Activated CD8-positive, alpha-beta memory T cell treated with anti-CD3 and anti-CD28 coated beads for 24 hours (primary cell): ENCODE measurements at regions not wholly inside any gene's neighbourhood (a gene's known extent, or its start where the extent isn't known, plus 50 kb on each side); places are given as distances from the start of the nearest gene placed in this dataset.
"Not testable (repeated sequence)": the region's sequence is repeated elsewhere in the genome, so short reads cannot be mapped to it uniquely, and the experiment has no call there.

ENCODE experiments used
- DNase-seq: peaks from one replicate; pipeline ENCODE4 v3.0.0-alpha.2; 2020

GRCh38 chr7:9725940-9726663 lies 1247.6 kb upstream of the PHF14 start:
- DNase-seq, result not testable (repeated sequence)

DNA sequence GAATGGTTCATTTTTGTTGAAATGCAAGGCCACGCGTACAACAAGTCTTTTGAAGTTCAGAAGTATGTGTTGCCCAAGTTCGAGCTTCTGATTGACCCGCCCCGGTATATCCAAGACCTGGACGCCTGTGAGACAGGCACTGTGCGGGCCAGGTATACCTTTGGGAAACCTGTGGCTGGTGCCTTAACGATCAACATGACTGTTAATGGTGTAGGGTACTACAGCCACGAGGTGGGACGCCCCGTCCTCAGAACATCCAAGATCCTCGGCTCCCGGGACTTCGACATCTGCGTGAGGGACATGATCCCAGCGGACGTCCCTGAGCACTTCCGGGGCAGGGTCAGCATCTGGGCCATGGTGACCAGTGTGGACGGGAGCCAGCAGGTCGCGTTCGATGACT lies 1246.9 kb upstream of the PHF14 start:
- DNase-seq, result not testable (repeated sequence)

GRCh38 chr7:9727467-9727869 lies 1246.2 kb upstream of the PHF14 start:
- not testable (repeated sequence) for DNase-seq

GRCh38 chr7:9728014-9728657 lies 1245.5 kb upstream of the PHF14 start:
- DNase-seq, result not testable (repeated sequence)

DNA sequence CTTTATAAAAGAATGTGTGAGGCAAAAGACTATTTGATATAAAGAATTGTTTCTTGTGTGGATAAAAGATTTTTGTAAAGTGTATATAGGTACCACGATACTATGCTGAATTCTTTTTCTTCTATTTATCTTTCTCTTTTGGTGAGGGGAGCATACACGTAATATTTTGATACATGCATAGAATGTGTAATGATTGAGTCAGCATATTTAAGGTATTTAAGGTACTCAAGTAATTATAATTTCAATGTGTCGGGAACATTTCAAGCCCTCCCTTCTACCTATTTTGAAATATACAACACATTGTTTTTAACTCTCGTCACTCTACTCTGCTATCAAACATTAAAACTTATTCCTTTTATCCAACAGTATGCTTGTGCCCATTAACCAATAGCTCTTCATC lies 1221.6 kb upstream of the PHF14 start:
- DNase-seq, result no peak

DNA sequence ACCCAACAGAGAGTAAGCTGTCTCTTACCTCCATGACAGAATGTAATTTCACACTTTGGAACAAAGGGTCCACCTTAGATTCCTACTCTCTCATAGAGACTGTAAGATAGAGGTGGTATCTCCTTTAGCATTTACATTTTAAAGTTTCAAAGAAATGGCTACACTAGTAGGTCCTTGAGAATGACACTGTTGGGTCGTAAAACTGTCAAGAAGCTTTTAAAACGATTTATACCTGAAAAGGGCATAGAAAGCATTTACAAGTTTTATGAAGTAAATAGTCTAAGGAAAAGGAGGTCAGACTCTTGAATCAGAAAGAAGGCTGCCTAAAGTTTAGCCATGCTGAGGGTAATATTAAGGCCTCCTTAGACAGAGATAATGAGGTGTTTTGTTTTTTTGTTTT lies 1212.4 kb upstream of the PHF14 start:
- DNase-seq, result no peak

DNA sequence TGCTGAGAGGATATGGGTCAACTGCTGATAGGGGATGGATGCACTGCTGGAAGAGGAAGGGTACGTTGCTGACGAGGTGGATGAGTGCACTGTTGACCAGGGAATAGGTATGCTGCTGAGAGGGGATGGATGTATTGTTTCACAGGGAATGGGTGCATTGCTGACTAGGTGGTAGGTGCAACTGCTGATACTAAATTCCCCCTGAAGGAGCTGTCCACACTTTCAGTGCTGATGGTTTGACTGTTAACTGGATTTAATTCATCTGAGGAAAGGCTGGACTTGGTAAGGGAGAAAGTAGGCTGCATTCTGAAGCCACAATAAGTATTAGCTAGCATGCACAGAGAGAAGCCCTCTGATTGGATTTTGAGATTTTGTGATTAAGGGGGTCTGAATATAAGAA lies 1196.8 kb upstream of the PHF14 start:
- no peak for DNase-seq

DNA sequence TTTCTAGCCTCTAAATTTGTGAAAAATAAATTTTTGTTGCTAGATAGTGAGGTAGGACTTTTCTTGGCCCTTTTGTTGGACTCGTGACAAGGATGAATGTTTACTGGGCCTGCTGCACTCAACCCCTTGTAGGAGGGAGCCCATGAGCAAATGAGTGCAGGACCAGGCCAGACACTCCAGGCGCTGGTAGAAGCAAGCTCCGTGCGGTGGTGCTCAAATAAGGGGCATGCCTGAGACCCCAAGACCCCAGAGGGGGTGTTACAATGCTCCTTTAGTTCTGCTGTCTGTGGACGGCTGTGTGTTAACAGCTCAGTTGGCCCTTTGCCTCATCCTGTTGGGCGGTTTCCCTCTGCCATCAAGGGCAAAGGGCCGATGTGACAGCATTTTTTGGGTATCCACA lies 1195.3 kb upstream of the PHF14 start:
- DNase-seq, result no peak

DNA sequence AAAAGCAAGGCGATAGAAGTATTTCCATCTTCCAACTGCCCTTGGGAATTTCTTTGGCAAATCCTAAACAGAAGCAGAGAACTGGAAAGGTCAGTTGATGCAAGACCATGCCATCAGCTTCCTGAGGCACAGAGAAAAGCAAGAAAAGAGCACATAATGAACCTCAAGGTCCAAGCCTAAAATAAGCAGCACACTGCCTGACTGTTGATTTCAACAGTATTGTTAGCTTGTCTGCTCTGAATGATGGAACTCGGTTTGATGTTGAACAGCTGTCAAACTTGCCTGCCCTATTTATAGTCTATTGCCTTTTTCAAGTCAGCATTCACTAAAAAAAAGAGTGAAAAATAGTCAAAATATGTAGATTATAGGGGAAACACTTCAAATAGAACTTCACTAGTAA lies 1192.0 kb upstream of the PHF14 start:
- no peak for DNase-seq

DNA sequence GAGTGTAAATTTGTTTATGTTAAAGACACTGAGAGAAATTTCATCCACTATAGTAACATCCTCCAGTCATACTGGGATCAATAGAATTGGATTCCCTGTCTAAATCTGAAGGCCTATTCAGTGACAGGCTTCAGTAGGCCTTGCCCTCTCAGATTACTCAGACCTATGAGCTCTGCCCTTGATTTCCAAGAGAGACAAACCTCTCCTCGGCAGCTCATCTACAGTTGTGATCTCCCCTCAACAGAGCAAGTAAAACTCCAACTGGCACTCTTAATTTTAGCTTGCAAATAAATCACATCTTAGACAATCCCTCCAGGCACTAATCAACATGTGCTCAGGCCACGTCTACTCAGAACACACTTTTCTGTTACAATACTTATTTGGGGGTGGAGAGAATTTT lies 1191.4 kb upstream of the PHF14 start:
- DNase-seq, result no peak

GRCh38 chr7:9785211-9785610 lies 1188.5 kb upstream of the PHF14 start:
- DNase-seq, result no peak

DNA sequence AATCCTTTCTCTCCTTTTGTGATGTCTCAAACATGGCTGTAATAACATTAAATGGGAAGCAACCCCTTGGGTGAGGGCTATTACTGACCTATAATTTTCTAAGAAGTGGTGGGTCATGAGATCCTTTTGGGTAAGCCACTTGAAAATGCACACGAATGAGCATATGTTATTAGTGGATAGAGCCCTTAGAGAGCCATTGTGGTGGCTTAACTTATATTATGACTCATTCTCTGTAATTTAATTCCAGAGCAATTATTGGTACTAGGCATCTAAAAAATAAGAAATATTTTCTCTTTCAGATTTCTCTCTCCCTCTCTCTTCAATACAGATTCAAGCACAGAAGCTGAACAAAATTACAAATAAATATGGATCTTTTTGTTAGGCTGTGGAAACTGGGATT lies 1177.4 kb upstream of the PHF14 start:
- DNase-seq, result no peak

GRCh38 chr7:9822458-9823290 lies 1151.0 kb upstream of the PHF14 start:
- DNase-seq, result no peak

GRCh38 chr7:9835199-9835598 lies 1138.5 kb upstream of the PHF14 start:
- DNase-seq, result no peak

DNA sequence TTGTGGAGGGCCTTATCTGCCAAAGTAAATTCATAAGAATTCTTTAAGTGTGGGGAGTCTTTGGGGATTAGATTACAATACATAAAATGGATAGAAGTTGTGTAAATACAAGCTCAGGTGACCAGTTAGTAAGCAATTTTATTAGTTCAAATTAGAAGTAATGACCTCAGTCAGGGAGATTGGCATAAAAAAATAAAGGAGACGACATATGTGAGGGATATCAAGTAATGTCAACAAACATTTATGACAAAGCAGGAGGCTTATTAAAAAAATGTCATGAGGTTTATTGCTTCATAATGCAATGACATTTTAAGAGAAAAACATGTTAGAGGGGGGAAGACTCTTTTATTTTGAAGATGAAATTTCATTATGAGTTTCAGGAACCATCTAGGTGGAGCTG lies 1137.0 kb upstream of the PHF14 start:
- no peak for DNase-seq

- DNase-seq, result no peak
Measured at GRCh38 chr7:9842301-9842700, 1131.4 kb upstream of the PHF14 start.

- no peak for DNase-seq
Measured at GRCh38 chr7:9846902-9847301, 1126.8 kb upstream of the PHF14 start.

GRCh38 chr7:9854605-9855004 lies 1119.1 kb upstream of the PHF14 start:
- no peak for DNase-seq

- no peak for DNase-seq
Measured at GRCh38 chr7:9856668-9857067, 1117.0 kb upstream of the PHF14 start.

DNA sequence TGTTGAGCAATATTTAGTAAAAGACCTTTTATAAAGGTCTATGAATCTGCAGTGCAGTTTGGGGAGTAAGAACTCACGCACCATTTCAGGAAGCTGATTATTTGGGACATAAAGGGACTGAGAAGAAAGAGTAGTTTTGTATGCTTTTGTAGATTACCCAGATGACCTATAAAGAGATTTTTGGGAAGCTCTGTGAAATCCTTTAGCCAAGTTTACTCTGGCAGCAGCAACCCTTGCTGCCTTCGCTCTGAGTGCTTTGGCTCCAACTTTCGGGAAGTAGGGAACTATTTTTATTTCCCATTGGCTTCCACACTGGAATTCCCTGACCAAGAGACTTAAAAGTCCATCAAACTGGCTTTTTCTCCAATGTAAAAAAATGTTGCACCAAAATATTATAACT lies 1110.1 kb upstream of the PHF14 start:
- no peak for DNase-seq

DNA sequence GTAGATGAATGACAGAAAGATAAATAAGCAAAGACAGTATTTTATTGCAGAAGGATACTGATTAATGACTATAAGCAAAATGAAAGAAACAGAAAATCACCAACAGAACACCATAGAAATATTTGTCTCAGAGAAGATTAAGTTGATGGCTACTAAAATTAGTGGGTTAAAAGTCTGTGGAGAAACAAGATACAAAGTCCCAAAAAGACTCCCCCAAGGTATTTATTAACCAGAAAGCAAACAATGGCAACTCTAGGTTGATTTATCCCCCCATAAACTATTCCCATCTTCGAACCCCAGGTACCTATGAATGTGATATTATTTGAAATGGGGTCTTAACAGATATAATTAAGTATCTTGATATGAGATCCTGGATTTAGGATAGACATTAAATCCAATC lies 1104.5 kb upstream of the PHF14 start:
- no peak for DNase-seq

GRCh38 chr7:9869566-9869965 lies 1104.1 kb upstream of the PHF14 start:
- DNase-seq, result no peak

DNA sequence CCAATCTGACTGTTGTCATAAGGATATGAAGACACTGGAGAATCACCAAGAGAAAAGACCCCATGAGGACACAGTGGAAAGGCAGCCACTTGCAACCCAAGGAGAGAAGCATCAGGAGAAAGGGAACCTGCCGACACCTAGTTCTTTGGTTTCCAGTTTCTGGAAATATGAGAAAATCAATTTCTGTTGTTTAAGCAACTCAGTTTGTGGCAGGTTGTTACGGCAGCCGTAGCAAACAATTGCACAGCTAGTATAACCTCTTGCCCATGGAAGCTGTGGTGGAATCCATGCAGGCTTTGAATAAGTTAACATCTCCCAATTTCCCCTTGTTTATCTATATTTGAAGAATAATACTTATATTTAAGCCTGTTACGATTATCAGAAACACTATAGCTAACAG lies 1103.0 kb upstream of the PHF14 start:
- DNase-seq, result no peak

DNA sequence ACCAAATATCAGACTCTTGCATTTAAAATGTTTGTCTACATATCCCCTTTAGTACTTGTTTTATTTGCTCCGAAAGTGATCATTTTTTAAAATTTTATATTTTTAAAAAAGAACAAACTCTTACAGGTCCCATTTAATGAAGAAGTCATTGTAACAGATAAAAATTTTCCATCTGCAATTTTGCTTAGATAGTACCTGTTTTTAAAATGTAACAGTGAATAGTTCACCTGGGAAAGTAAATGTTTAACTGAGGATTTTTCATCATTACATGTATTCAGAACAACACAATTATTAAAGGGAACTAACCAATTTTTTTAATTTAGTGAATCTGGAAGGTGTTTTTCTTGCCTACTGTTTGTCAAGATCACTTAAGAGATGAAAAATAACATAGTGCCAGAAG lies 1099.5 kb upstream of the PHF14 start:
- DNase-seq, result no peak
